GM18519 (cell line): ENCODE measurements at regions not wholly inside any gene's neighbourhood (a gene's known extent, or its start where the extent isn't known, plus 50 kb on each side); places are given as distances from the start of the nearest gene placed in this dataset.

ENCODE experiments used
- ATAC-seq: cut with Tn5 transposase; IDR thresholded peaks from one replicate; pipeline ENCODE4 v1.9.1; 2021; ENCODE audit warnings: mild to moderate bottlenecking, moderate library complexity; ENCODE audit not compliant: unreplicated experiment, low FRiP score

GRCh38 chr4:175424111-175424510, 388.0 kb downstream of the GPM6A start:
- ATAC-seq: no peak

- ATAC-seq: no peak
Observed at GRCh38 chr4:175427751-175428150, 384.3 kb downstream of the GPM6A start.

GRCh38 chr4:175431694-175432093, 380.4 kb downstream of the GPM6A start:
- ATAC-seq: no peak

GRCh38 chr4:175435381-175435783, 376.7 kb downstream of the GPM6A start:
- no peak for ATAC-seq

GRCh38 chr4:175436196-175436595, 375.9 kb downstream of the GPM6A start:
- ATAC-seq: no peak

- no peak for ATAC-seq
Observed at GRCh38 chr4:175440786-175441185, 371.3 kb downstream of the GPM6A start.

- ATAC-seq: no peak
Observed at GRCh38 chr4:175441256-175441655, 370.8 kb downstream of the GPM6A start.

GRCh38 chr4:175443547-175443946, 368.5 kb downstream of the GPM6A start:
- ATAC-seq: no peak

- no peak for ATAC-seq
Observed at GRCh38 chr4:175444512-175444911, 367.6 kb downstream of the GPM6A start.

GRCh38 chr4:175447016-175447415, 365.0 kb downstream of the GPM6A start:
- ATAC-seq: no peak

GRCh38 chr4:175450446-175450845, 361.6 kb downstream of the GPM6A start:
- ATAC-seq: no peak

GRCh38 chr4:175451238-175451965, 360.7 kb downstream of the GPM6A start:
- no peak for ATAC-seq

- ATAC-seq: no peak
Observed at GRCh38 chr4:175453456-175453855, 358.6 kb downstream of the GPM6A start.

GRCh38 chr4:175456131-175456530, 355.9 kb downstream of the GPM6A start:
- ATAC-seq: no peak

GRCh38 chr4:175457956-175458355, 354.1 kb downstream of the GPM6A start:
- ATAC-seq: no peak

- ATAC-seq: no peak
Observed at GRCh38 chr4:175459571-175459970, 352.5 kb downstream of the GPM6A start.

GRCh38 chr4:175460414-175460813, 351.6 kb downstream of the GPM6A start:
- no peak for ATAC-seq

- ATAC-seq: no peak
Observed at GRCh38 chr4:175469514-175469913, 342.6 kb downstream of the GPM6A start.

GRCh38 chr4:175470131-175470530, 341.9 kb downstream of the GPM6A start:
- ATAC-seq: no peak

GRCh38 chr4:175480404-175480803, 331.7 kb downstream of the GPM6A start:
- no peak for ATAC-seq

- no peak for ATAC-seq
Observed at GRCh38 chr4:175499735-175500352, 312.2 kb downstream of the GPM6A start.

GRCh38 chr4:175504318-175504717, 307.7 kb downstream of the GPM6A start:
- ATAC-seq: no peak
